Sigmoid colon (tissue), 4 donors: ENCODE measurements at regions not wholly inside any gene's neighbourhood (a gene's known extent, or its start where the extent isn't known, plus 50 kb on each side); places are given as distances from the start of the nearest gene placed in this dataset.

Experiments
- EP300 ChIP-seq, 4 donors: sonication (generic); formaldehyde crosslinking; IDR thresholded peaks; one replicate each; pipeline ENCODE4 v1.6.1; 2017; ENCODE audit warnings: antibody characterized with exemption in 4 of 4
- POLR2A ChIP-seq, 2 donors: fragments of 450-650 bp; IDR thresholded peaks; one replicate each; pipeline ENCODE4 v1.6.1; 2016; ENCODE audit warnings: antibody characterized with exemption in 2 of 2, mild to moderate bottlenecking in 2 of 2, moderate library complexity in 2 of 2
- POLR2AphosphoS5 ChIP-seq, 4 donors: sonication (generic); formaldehyde crosslinking; IDR thresholded peaks; one replicate each; pipeline ENCODE4 v1.6.1; 2017; ENCODE audit warnings: antibody characterized with exemption in 4 of 4
- TF ChIP-seq, protein P1 (sequence below), 4 experiments: fragments of 450-650 bp in 3 of 4; fragments of 200-600 bp in 1 of 4; IDR thresholded peaks; one replicate each; pipeline ENCODE4 v1.5.1; 2016 to 2019; ENCODE audit warnings: antibody characterized with exemption in 4 of 4, mild to moderate bottlenecking in 3 of 4, moderate library complexity in 2 of 4

GRCh38 chr17:13418891-13419290 is 182.8 kb downstream of the HS3ST3A1 start:
- TF ChIP-seq, protein P1, sequence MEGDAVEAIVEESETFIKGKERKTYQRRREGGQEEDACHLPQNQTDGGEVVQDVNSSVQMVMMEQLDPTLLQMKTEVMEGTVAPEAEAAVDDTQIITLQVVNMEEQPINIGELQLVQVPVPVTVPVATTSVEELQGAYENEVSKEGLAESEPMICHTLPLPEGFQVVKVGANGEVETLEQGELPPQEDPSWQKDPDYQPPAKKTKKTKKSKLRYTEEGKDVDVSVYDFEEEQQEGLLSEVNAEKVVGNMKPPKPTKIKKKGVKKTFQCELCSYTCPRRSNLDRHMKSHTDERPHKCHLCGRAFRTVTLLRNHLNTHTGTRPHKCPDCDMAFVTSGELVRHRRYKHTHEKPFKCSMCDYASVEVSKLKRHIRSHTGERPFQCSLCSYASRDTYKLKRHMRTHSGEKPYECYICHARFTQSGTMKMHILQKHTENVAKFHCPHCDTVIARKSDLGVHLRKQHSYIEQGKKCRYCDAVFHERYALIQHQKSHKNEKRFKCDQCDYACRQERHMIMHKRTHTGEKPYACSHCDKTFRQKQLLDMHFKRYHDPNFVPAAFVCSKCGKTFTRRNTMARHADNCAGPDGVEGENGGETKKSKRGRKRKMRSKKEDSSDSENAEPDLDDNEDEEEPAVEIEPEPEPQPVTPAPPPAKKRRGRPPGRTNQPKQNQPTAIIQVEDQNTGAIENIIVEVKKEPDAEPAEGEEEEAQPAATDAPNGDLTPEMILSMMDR (IDR thresholded peaks at IDR 0.05) = no peak
- TF ChIP-seq POLR2A (IDR thresholded peaks at IDR 0.05) = no peak
- TF ChIP-seq POLR2AphosphoS5 (IDR thresholded peaks at IDR 0.05) = no peak
- TF ChIP-seq EP300 (IDR thresholded peaks at IDR 0.05) = no peak
